K562 (cell line): ENCODE measurements at regions not wholly inside any gene's neighbourhood (a gene's known extent, or its start where the extent isn't known, plus 50 kb on each side); places are given as distances from the start of the nearest gene placed in this dataset.

ENCODE experiments used
- ATAC-seq: fragments of 200-7000 bp; cut with Tn5 transposase; 3 replicates; pipeline ENCODE4 v1.9.1; 2020; ENCODE audit warnings: moderate library complexity
- BruUV-seq: library from RNA; stranded (reverse); fragments of 400-500 nt; replicated peaks from 2 replicates; lab custom pipeline; 2021; lab: Mats Ljungman, UMichigan
- CTCF ChIA-PET: fragments of 300-600 bp; formaldehyde crosslinking; extraction: SDS; loops from one replicate; lab custom pipeline; 2021; ENCODE audit warnings: low intra/inter-chr PET ratio; lab: Yijun Ruan, JAX
- POLR2A ChIA-PET: fragments of 300-600, 350-650 bp; sonication (Branson Sonifier 250); formaldehyde crosslinking; extraction: SDS; loops from one replicate; lab custom pipeline; 2021; ENCODE audit warnings: antibody characterized with exemption, inconsistent platforms; lab: Yijun Ruan, JAX
- DNase-seq, 4 experiments: peaks; one replicate each; pipeline versions ENCODE4 v3.0.0 to v3.0.0-alpha.2; 2011 to 2018; ENCODE audit warnings: low spot score in 3 of 4, mixed read lengths in 3 of 4; ENCODE audit errors: extremely low read depth in 1 of 4
- FAIRE-seq: peaks from 2 replicates; lab custom pipeline; 2011; peaks lifted over from hg19 to GRCh38; lab: Jason Lieb, UNC
- H2AFZ ChIP-seq: 2 replicates; pipeline ENCODE4 v1.6.0; 2011; ENCODE audit warnings: low read depth, low read length, control low read depth, inconsistent platforms
- H3K27ac ChIP-seq: fragments of 200-600 bp; 3 replicates; pipeline ENCODE4 v1.8.0; 2011; ENCODE audit warnings: low read depth, mild to moderate bottlenecking, control low read depth, inconsistent platforms, low read length, moderate library complexity, mixed read lengths; ENCODE audit errors: extremely low read depth
- H3K27me3 ChIP-seq, 2 experiments: fragments of 300-600 bp in 1 of 2; 2 replicates in 1 of 2; 3 replicates in 1 of 2; pipeline versions ENCODE4 v1.6.0 to v1.8.0; 2011; ENCODE audit warnings: inconsistent platforms in 2 of 2, low read length in 2 of 2, mild to moderate bottlenecking in 1 of 2, mixed read lengths in 1 of 2, moderate library complexity in 1 of 2; ENCODE audit not compliant: control insufficient read depth in 2 of 2, insufficient read depth in 2 of 2
- H3K36me3 ChIP-seq: fragments of 300-600 bp; 3 replicates; pipeline ENCODE4 v1.8.0; 2011; ENCODE audit warnings: mild to moderate bottlenecking, low read length, inconsistent platforms; ENCODE audit not compliant: control insufficient read depth, insufficient read depth
- H3K4me1 ChIP-seq, 2 experiments: fragments of 200-600 bp in 1 of 2; replicated peaks in 1 of 2; 2 replicates in 1 of 2; 3 replicates in 1 of 2; pipeline versions ENCODE4 v1.5.1 to v1.8.0; 2011; ENCODE audit warnings: inconsistent platforms in 2 of 2, low read length in 2 of 2, mild to moderate bottlenecking in 1 of 2, mixed read lengths in 1 of 2, moderate library complexity in 1 of 2; ENCODE audit not compliant: control insufficient read depth in 2 of 2, insufficient read depth in 2 of 2
- H3K4me2 ChIP-seq: 2 replicates; pipeline ENCODE4 v1.6.1; 2011; ENCODE audit warnings: low read length, control low read depth, inconsistent platforms, mixed read lengths; ENCODE audit not compliant: insufficient read depth
- H3K4me3 ChIP-seq: fragments of 200-600 bp; sonication (generic), shearing (Covaris generic); 2 replicates; pipeline ENCODE4 v1.5.1; 2016; ENCODE audit warnings: control low read depth, inconsistent platforms
- H3K79me2 ChIP-seq: fragments of 200-600 bp; 3 replicates; pipeline ENCODE4 v1.8.0; 2011; ENCODE audit warnings: low read length, inconsistent platforms; ENCODE audit not compliant: control insufficient read depth, insufficient read depth
- H3K9ac ChIP-seq, 2 experiments: 2 replicates each; pipeline versions ENCODE4 v1.6.0 to v1.6.1; 2011; ENCODE audit warnings: low read depth in 2 of 2, low read length in 2 of 2, control low read depth in 1 of 2, inconsistent platforms in 1 of 2, mild to moderate bottlenecking in 1 of 2, mixed read lengths in 1 of 2; ENCODE audit not compliant: insufficient read depth in 1 of 2
- H3K9me1 ChIP-seq: one replicate; pipeline ENCODE4 v1.6.0; 2011; ENCODE audit warnings: inconsistent platforms, mild to moderate bottlenecking, low read length, moderate library complexity; ENCODE audit not compliant: control insufficient read depth, insufficient read depth
- H3K9me3 ChIP-seq: replicated peaks from 2 replicates; pipeline ENCODE4 v1.5.1; 2011; ENCODE audit warnings: low read depth, low read length, inconsistent platforms; ENCODE audit not compliant: control insufficient read depth, insufficient read depth
- H4K20me1 ChIP-seq: replicated peaks from 2 replicates; pipeline ENCODE4 v1.6.1; 2011; ENCODE audit warnings: low read length, inconsistent platforms, mixed read lengths; ENCODE audit not compliant: control insufficient read depth, insufficient read depth
- CHD7 ChIP-seq: fragments of 200-600 bp; sonication (generic); IDR thresholded peaks from one replicate; pipeline ENCODE4 v1.6.1; 2012; ENCODE audit warnings: mild to moderate bottlenecking, low read depth, low read length, inconsistent platforms
- EHMT2 ChIP-seq: fragments of 450-650 bp; IDR thresholded peaks from 2 replicates; pipeline ENCODE4 v1.6.1; 2018; ENCODE audit warnings: antibody characterized with exemption
- ELF1 ChIP-seq: fragments of 200-800 bp; sonication (Bioruptor generic); IDR thresholded peaks from 2 replicates; pipeline ENCODE4 v1.6.1; 2016; ENCODE audit warnings: missing genetic modification characterization, missing compliant biosample characterization
- FOXJ3 ChIP-seq: sonication (generic); formaldehyde crosslinking; IDR thresholded peaks from 2 replicates; pipeline ENCODE4 v1.4.0; 2020; ENCODE audit warnings: mild to moderate bottlenecking, missing genetic modification reagents
- HNRNPLL ChIP-seq: fragments of 200-400 bp; formaldehyde crosslinking; IDR thresholded peaks from 2 replicates; pipeline ENCODE4 v1.6.1; 2017; ENCODE audit warnings: low read length, low read depth, mild to moderate bottlenecking; ENCODE audit not compliant: poor library complexity, severe bottlenecking
- MCM2 ChIP-seq: fragments of 450-650 bp; IDR thresholded peaks from 2 replicates; pipeline ENCODE4 v1.6.1; 2017; ENCODE audit warnings: low read depth, mild to moderate bottlenecking
- PHF20 ChIP-seq: fragments of 450-650 bp; IDR thresholded peaks from 2 replicates; pipeline ENCODE4 v1.6.1; 2018; ENCODE audit not compliant: partially characterized antibody
- TRIM28 ChIP-seq: fragments of 450-650 bp; IDR thresholded peaks from 2 replicates; pipeline ENCODE4 v1.6.1; 2017
- ZNF197 ChIP-seq: fragments of 200-800 bp; sonication (Bioruptor generic); IDR thresholded peaks from 2 replicates; pipeline ENCODE4 v1.6.1; 2016; ENCODE audit warnings: low read depth, missing genetic modification characterization, missing compliant biosample characterization
- ZNF239 ChIP-seq: fragments of 250-450 bp; sonication (Bioruptor Pico); IDR thresholded peaks from 2 replicates; pipeline ENCODE4 v1.4.0; 2020; ENCODE audit warnings: mild to moderate bottlenecking
- ZNF431 ChIP-seq: sonication (generic); formaldehyde crosslinking; IDR thresholded peaks from 2 replicates; pipeline ENCODE4 v1.8.0; 2022; ENCODE audit warnings: mild to moderate bottlenecking, missing genetic modification reagents
- ZNF561 ChIP-seq: fragments of 450-650 bp; formaldehyde crosslinking; conservative IDR thresholded peaks from 2 replicates; pipeline ENCODE4 v1.4.0; 2020; ENCODE audit warnings: mild to moderate bottlenecking, moderate library complexity
- WGBS: fragments of 100-300 bp; shearing (Covaris generic); methylation state at CpG from one replicate; pipeline ENCODE4 v1.1.6; 2016; ENCODE audit warnings: low coverage, mixed read lengths; ENCODE audit not compliant: insufficient coverage; ENCODE audit errors: missing lambda C conversion rate; 5-methylcytosine and 5-hydroxymethylcytosine counted together
- in situ Hi-C: fragments of 300-500 bp; cut with MboI; formaldehyde crosslinking; loops from 4 replicates; pipeline ENCODE4 v1.15.0; 2018; ENCODE audit warnings: inconsistent platforms, mixed read lengths
- intact Hi-C: fragments of 100-400 bp; cut with micrococcal nuclease; formaldehyde crosslinking; loops from 2 replicates; pipeline ENCODE4 v1.14.2; 2022

DNA sequence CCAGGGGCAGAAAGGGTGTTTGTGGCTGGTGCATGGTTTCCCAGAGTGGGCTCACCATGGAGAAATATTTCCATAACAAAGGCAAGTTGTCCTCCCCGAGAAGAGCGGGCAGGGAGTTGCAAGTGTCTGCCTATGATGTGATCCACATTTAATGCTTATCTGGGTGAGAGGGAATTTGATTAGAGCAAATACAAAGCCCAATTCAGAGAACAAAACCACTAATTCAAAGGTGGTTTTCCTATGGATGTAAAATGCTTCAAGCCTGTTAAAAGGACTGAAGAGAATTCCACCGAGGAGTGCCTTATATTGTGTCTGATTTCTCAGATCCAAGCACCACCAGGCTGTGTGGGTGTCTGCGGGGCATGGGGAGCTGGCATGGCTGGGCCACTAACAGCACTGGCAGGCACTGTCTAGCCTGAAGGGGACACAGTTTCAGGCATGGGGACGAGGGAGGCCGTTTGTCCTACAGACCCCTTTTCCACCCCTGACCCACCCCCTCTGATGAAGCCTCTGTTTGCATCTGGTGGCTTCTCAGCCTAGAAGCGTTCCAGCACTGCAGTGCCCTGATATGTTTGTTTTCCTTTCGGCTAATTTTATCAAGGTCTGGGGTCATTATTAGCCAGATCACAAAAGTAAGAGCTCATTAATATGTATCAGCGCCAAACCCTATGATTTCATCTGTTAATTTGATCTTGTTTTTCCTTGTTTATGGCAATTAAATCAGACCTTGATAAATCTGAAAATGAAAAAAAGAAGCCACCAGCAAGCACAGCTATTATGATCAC is 357.3 kb downstream of the HRH4 start:
- no peak overlapping the region for H3K4me2 ChIP-seq
- H3K9ac ChIP-seq = no peak overlapping the region
- H3K27me3 ChIP-seq = no peaks in the 10 kb centered on the region; a peak in 1 of 5 replicates
- no peak for ATAC-seq
- no peaks in the 10 kb centered on the region for H3K36me3 ChIP-seq
- no peak overlapping the region for H3K4me3 ChIP-seq
- intact Hi-C loops (no loop called here), in situ Hi-C loops (no loop called here)
- WGBS = 0% methylated on average over 9 of the region's 9 CpGs
- DNase-seq = no peak
- no TSS peak for BruUV-seq
- no peaks in the 10 kb centered on the region for H3K9me1 ChIP-seq
- H4K20me1 ChIP-seq = no peaks in the 10 kb centered on the region
- CTCF ChIA-PET = no interaction called here
- H3K9me3 ChIP-seq = no peaks in the 10 kb centered on the region
- POLR2A ChIA-PET = no interaction called here
- no peaks in the 10 kb centered on the region for H3K79me2 ChIP-seq
- H3K27ac ChIP-seq = no peak overlapping the region
- no peak overlapping the region for H2AFZ ChIP-seq
- no peaks in the 10 kb centered on the region for H3K4me1 ChIP-seq
- FAIRE-seq = no peak
- TF ChIP-seq MCM2 (no peak), CHD7 (no peak), EHMT2 (no peak), PHF20 (no peak), TRIM28 (no peak), HNRNPLL (no peak), ZNF431 (no peak), ELF1 (tag) (no peak), ZNF239 (no peak), ZNF197 (CRISPR knock-in tag) (no peak), FOXJ3 (CRISPR knock-in tag) (no peak), ZNF561 (CRISPR knock-in tag) (no peak)
